RCC 7860 (cell line): ENCODE measurements at regions not wholly inside any gene's neighbourhood (a gene's known extent, or its start where the extent isn't known, plus 50 kb on each side); places are given as distances from the start of the nearest gene placed in this dataset.
A peak's percentile ranks its signal among the peaks of the same experiment; 100 is the strongest.
"Not testable (repeated sequence)": the region's sequence is repeated elsewhere in the genome, so short reads cannot be mapped to it uniquely, and the experiment has no call there.

ENCODE experiments used
- DNase-seq: peaks from one replicate; pipeline ENCODE4 v3.0.0-alpha.2; 2015; ENCODE audit warnings: low spot score
- FAIRE-seq: peaks from 2 replicates; lab custom pipeline; 2012; peaks lifted over from hg19 to GRCh38; lab: Jason Lieb, UNC

DNA sequence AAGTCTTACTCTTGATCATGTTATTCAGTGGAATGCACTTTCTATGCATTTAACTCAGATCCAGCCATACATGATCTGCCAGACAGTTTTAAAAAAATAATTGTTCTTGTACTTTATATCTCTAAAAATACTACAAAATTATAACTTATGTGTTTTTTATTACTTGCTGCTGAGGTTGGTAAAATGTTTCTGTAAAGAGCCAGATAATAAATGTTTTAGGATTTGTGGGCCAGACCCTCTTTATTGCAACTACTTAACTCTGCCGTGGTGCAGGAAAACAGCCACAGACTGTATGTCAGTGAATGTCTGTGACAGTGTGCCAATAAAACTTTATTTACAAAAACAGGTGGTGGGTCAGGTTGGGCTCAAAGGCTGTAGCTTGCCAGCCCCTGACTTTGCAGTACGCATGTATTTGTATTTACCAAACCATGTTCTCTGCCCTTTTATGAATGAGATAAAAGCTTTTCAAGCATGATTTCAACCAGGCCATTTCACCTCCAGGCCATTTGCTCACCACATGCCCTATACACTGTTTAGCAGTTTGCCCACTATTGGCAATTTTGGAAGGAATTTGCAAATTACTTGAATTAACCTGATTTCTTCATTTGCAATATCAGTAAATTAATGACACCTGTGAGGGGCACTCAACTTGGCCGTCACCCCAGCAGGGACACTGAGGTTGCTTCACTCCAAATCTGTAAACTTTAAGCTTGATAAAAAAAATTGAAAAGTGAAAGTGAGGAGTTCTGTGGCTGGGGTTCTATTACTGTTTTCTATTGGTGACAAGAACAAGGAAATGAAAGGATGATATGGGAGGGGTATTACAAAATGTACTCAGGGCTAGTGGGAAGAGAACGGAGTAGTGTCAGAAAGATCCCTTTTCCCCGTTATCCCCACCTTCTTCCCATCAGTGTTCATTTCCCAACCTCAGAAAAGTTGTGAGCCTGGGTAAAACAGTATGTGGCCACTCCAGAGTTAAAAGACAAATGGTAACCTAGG, 133.4 kb downstream of the CEBPB start:
- no peak for DNase-seq
- no peak for FAIRE-seq

DNA sequence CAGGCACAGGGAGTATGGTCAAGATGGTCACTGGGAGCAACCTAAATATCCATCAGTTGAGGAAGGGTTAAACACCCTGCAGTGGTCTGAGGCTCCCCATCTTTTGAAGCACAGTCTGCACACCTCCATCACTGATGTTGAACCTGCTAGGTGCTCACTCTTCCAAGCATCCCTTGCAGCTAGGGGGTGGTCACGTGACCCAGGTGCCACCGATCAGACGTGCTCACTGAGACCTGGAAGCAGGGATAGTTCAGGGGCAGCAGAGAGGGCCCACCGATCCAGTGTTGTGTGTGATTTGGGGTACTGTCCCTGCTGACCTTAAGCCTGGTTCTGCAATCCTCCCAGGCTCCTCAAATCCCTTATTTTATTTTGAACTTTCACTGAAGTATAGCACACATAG, 134.6 kb downstream of the CEBPB start:
- DNase-seq: no peak
- FAIRE-seq: no peak

DNA sequence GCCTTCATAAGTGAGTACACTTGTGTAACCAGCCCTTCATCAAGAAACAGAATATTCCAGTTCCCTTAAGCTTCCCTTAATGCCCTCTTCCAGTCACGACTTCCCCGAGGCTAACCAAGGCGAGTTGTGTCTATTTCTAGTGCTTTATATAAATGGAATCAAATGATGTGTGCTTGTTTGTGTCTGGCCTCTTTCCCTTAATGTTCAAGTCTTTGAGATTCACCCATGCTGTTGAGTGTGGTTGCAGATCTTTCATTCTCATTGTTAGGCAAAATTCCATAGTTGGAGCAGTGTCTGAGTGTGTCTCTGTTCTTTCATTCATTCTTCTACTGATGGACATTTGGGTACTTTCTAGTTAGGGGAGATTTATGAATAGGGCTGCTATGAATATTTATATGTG, 135.0 kb downstream of the CEBPB start:
- FAIRE-seq (no peak), DNase-seq (no peak)

DNA sequence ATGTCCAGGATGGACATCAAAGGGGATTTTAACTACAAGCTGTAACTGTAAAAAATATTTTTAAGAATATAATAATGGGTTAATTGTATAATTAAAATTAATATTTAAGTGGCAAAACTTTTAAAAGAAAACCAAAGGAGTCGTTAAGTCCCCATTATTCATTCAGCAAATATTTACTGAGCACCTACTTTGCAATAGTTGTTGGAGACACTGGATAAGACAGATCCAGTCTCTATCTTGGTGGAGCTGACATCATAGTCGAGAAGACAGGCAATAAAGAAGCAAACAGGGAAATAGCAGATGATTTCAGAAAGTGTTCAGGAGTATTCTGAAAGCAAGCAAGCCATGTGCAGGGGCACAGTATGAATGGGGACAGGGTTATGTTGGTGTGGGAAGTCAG, 137.0 kb downstream of the CEBPB start:
- FAIRE-seq (no peak), DNase-seq (no peak)

DNA sequence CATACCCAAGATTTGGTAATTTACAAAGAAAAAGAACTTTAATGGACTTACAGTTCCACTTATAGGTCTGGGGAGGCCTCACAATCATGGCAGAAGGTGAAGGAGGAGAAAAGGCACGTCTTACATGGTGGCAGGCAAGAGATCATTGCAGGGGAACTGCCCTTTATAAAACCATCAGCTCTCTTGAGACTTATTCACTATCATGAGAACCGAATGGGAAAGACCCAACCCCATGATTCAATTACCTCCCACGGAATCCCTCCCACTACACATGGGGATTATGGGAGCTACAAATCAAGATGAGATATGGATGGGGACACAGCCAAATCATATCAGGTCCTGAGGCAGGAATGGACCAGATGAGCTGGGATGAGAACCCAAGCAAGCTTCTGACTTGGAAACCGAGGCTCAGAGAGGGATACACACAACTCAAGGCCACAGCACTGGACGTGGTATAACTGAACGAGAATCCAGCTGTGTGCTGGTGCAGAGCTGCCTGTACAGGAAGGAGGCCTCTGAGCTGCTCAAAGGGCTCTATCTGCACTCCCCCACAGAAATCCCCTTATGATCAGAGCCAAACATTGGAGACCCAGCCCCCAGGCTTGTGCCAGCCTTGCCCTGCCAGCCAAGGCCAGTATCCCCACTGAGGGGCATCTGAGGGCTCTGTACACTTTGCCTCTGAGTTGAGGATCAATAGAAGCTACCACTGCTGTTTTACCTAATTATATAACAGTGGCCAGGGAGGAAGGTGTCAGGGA, 137.8 kb downstream of the CEBPB start:
- FAIRE-seq (no peak), DNase-seq (no peak)

DNA sequence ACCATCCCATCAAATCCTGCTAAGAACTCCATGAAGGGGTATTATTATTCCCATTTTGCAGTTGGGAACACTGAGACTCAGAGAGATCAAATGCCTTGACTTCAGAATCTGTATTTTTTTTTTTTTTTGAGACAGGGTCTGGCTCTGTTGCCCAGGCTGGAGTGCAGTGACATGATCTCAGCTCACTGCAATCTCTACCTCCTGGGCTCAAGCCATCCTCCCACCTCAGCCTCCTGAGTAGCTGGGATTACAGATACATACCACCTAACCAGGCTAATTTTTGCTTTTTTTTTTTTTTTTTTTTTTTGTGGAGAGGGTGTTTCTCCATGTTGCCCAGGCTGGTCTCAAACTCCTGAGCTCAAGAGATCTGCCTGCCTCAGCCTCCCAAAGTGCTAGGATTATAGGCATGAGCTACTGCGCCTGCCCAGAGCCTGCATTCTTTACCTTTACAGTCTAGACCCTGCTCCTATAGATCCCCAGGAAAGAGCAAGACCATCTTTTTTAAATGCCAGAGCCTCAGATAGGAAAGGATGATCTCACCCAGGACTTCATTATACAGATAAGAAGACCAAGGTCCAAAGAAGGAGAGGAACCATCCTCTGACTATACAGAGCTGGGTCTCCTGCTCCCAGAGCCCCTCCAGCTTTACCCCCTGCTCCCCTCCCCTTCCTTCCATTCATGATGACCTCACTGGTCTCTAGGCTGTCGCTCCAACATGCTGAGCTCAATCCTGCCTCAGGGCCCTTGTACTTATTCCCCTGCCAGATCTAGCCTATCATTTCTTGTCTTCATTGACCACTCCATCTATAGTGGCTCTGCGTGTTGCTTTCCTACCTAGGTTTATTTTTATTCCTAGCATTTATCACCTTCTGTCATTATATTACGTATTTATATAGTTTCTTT, 138.6 kb downstream of the CEBPB start:
- DNase-seq (no peak), FAIRE-seq (no peak)

DNA sequence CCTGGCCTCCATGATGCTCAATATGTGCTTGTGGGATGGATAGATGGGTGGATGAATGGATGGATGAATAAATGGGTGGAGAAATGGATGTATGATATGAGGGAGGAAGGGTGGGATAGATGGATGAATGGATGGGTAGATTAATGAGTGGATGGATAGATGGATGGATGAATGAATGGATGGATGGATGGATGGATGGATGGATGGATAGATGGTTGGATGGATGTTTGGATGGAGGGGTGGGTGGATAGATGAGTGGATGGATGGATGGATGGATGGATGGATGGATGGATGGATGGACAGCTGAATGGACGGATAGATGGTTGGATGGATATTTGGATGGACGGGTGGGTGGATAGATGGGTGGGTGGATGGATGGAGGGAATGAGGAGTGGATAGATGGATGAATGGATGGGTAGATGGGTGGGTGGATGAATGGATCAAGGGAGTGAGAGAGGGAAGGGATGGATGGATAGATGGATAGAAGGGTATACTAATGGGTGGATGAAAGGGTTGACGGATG, 139.4 kb downstream of the CEBPB start:
- FAIRE-seq: no peak
- no peak for DNase-seq

DNA sequence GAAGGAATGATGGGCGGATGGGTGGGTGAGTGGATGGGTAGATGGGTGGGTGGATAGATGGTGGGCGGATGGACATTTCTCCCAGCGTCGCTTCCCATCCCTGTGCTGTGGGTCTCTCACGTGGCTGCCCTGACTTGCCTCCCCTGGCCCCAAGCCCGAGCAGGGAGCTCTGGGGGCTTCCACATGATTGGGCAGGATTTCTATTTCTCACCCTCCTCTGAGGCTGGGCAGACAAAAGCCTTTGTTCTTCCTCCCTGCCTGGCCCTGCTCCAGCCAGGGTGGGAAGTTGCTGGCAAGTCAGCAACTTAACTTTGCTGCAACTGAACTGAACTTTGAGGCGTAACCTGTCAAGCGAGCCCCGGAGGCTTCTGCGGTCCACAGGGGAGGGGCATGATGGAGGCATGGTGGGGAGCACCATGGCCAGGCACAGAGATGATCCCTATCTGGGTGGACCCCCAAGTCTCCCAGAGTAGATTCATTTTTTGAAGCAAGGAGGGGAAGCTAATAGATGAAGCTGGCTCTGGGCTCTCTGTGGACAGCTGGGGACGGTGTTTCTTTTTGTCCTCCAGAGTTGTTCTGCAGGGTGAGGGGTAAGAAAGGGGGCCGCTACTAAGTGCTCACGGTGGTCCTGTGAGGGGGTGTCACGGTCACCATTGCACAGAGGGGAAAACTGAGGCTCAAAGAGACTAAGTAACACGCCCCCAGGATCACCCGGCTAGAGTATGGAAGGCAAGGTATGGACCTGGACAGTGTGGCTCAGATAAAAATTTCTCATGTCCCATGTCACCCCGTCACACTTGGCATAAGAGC, 140.1 kb downstream of the CEBPB start:
- DNase-seq (no peak), FAIRE-seq (no peak)

DNA sequence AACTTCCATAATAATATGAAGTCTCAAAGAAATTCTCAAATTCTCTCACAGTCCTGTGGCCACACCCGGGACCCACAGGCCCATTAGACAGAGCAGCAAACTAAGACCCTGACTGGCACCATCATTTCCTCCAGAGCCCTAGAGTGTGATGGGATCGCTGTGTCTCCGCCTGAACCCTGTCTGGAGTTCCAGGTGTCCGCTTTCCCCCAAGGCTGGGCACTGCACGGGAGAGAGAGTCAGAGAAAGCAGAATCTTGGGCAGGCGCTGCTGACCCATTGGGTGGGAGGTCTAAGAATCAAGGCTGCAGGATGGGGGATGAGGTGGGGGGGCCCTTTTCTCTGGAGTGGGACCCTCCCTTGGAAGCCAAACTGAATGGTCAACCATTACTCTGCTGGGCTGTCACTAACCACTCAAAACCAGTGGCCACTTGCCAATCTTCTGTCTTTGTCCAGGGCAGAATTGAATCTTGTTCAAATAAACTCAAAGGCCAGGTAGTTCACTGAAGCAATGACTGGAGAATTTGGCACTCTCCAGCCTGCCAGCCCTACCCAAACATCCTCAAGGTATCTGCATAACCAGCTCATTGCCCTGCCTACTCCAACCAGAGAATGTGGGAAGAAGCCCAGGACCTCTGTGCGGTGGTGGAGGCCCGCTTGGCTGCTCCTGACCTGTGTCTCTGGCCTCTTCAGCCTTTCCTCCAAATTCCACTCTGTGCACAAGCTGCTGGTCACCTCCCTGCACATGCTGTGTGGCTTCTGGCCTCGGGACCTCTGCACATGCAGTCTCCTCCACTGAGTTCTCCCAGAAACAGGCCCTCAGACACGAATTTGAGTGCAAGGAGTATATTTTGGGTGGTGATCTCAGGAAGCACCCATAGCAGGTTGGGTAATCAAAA, 141.1 kb downstream of the CEBPB start:
- FAIRE-seq: no peak

DNA sequence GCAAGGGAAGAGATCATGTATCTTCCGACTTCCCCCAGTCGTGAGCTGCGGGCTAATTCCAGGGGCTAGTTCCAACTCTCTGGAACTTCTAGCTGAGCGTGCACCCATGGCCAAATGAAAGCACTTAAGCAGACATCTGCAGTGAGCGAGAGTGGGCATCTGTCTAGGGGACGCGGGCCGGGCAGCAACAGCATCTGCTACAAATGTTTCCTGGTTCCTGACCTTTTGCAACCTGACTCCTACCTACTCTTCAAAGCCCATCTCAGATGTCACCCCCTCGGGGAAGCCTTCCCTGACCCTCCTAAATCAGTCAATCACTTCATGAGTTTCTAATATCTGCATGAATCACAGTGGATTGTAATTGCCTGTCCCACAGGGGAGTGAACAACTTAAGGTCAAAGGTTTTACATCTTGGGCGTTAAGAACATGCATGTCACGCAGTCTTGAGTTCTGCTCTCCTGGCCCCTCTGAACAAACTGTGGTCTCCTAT, 141.9 kb downstream of the CEBPB start:
- DNase-seq: no peak
- no peak for FAIRE-seq

More for the DNA sequence above, 141.1 kb downstream of the CEBPB start:
- DNase-seq: no peak

DNA sequence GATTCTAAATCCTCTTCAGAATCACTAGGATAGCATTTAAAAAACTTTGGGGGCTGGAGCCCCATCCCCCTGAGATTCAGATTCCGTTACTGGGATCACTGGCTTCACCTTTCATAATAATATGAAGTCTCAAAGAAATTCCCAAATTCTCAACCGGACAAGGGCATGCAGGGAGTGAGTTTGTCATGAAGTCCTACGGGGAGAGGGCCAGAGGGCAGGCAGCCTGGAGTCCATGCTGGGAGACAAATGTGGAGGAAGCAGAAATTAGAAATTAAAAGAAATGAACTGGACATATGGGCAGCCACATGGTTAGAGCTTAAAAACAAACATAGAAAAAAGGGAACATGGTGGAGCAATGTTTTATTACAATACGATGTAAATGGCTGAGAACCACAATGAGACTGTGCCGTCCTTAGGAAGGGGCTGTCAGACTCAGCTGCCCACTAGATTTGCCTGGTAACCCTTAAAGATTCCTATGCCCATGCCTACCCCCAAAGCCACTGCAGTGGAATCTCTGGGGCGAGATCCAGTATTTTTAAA, 142.6 kb downstream of the CEBPB start:
- DNase-seq (no peak), FAIRE-seq (no peak)

DNA sequence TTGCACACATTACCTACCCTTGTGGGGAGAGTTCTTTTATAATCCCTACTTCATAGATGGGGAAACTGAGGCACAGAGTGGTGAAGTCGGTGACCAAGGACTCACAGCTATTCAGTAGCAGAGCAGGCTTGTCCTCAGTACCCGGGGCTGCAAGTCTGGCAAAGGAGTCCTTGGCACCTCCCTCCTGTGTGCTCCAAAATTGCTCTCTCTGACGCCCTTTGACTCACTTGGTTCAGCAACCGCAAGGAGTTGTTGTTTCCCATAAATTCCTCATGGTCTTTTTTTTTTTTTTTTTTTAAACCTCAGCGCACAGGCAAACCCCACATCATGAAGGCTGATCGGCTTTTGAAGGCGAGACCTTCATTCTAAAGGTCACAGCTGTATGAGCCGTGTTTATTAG, 143.2 kb downstream of the CEBPB start:
- no peak for FAIRE-seq

DNA sequence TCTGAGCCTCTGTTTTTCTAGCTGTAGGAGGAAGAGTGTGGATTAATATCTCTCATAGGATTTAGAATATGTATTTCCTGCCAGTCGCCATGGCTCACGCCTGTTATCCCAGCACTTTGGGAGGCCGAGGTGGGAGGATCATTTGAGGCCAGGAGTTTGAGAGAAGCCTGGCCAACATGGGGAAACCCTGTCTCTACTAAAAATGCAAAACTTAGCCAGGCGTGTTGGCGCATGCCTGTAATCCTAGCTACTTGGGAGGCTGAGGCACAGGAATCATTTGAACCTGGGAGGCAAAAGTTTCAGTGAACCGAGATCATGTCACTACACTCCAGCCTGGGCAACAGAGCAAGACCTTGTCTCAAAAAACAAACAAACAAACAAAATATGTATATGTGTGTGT, 143.9 kb downstream of the CEBPB start:
- DNase-seq, FAIRE-seq: not testable (repeated sequence)

More for the DNA sequence above, 143.2 kb downstream of the CEBPB start:
- peak; percentile 56 for DNase-seq

DNA sequence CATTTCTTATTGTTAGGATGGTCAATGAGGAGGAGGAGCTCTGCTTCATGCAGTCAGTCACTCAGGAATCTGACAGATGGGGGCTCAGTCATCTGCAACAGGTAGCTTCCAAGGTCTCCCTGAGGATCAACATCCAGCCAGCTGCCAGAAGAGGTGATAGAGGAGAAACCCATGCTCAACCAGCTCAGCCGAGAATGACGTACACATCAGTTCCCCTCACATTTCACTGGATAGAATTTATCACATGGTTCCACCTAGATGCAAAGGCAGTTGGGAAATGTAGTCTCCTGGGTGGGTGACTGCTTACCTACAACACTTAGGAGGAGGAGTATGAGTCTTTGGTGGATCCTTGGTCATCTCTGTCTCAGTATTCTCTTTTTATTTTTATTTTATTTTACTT, 144.5 kb downstream of the CEBPB start:
- FAIRE-seq (no peak), DNase-seq (peak; percentile 24)

DNA sequence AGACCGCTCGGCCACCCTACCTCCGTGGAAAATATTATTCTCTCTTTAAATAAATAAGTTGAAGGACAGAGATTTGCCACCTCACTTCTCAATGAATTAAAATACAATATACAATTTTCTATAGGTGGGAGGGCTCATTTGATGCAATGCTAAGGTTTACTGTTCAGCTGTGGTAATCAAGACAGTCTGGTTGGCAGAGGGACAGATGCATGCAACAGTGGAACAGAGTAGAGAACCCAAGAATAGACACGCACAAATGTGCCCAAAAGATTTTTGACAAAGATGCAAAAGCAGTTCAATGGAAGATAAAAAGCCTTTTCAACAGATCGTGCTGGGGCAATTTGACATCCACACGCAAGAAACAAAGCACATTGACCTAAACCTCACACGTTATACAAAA, 145.2 kb downstream of the CEBPB start:
- FAIRE-seq: no peak
- DNase-seq: no peak

DNA sequence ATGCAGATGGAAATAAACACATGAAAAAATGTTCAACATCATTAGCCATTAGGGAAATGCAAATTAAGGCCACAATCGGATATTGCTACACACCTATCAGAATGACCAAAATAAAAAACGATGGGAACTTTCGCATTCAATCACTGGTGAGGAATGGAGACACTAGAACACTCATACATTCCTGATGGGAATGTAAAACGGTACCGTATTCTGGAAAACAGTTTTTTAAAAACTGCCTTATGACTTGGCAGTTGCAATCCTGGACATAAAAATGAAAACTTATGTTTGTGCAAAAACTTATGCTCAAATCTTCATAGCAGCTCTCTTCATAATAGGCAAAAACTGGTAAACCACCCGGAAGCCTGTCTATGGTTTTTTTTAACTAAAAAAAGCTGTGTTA, 146.0 kb downstream of the CEBPB start:
- FAIRE-seq: no peak

DNA sequence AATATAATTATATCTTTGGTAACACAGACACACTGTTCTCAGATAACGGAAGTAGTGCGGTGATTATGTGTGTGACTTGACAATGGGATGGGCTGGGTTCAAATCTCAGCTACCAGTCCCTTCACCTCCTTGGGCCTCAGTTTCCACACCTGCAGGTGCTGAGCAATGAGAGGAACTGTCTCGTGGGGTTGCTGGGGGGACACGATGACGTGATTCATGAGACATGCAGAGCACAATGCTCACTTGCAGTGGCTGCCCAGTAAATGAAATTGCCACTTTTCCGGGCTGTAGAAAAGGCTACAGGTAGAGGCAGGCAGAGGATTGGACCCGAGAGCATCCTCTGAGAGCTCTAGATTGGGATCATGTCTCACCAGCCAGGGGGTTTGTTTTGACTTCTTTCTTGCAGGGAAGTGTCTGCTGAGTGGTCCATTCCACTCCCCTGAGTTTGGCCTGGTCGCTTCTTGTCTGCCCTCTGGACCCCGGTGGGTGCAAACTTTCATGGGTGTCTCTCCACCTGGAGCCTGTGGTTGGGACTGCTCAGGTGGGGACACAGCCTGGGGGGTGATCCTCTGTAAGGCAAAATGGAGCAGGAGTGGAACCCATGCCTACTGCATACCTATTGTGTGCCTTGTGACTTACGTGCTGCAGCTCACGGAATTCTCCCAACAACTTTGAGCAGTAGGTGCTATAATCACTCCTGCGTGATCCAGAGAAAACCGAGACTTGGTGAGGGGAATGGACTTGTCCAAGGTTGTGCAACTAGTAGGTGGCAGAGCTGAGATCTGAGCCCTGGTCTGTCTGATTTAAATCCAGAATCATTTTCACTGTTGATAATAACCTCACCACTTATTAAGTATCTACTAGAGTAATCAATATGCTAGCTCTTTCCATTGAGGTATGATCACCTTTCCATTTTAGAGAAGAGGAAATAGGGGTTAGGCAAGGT, 147.2 kb downstream of the CEBPB start:
- FAIRE-seq: no peak
- DNase-seq: no peak

More for the DNA sequence above, 146.0 kb downstream of the CEBPB start:
- no peak for DNase-seq
